ENCODE measurements at regions not wholly inside any gene's neighbourhood (a gene's known extent, or its start where the extent isn't known, plus 50 kb on each side); places are given as distances from the start of the nearest gene placed in this dataset.

- no peak for DNase-seq
Observed at GRCh38 chr19:31957711-31958110, 387.7 kb upstream of the ZNF507 start.

- no peak for DNase-seq
Observed at GRCh38 chr19:31959527-31960018, 385.8 kb upstream of the ZNF507 start.

GRCh38 chr19:31960474-31960873 is 384.9 kb upstream of the ZNF507 start:
- DNase-seq: no peak

- DNase-seq: no peak
Observed at GRCh38 chr19:31961191-31961590, 384.2 kb upstream of the ZNF507 start.

- no peak for DNase-seq
Observed at GRCh38 chr19:31961667-31962066, 383.7 kb upstream of the ZNF507 start.

- DNase-seq: no peak
Observed at GRCh38 chr19:31962561-31962996, 382.8 kb upstream of the ZNF507 start.

- no peak for DNase-seq
Observed at GRCh38 chr19:31963746-31964145, 381.7 kb upstream of the ZNF507 start.

- no peak for DNase-seq
Observed at GRCh38 chr19:31969016-31969415, 376.4 kb upstream of the ZNF507 start.

- no peak for DNase-seq
Observed at GRCh38 chr19:31970027-31970461, 375.4 kb upstream of the ZNF507 start.

GRCh38 chr19:31974290-31974689 is 371.1 kb upstream of the ZNF507 start:
- DNase-seq: no peak

GRCh38 chr19:31974941-31975340 is 370.5 kb upstream of the ZNF507 start:
- DNase-seq: no peak

GRCh38 chr19:31975461-31975860 is 369.9 kb upstream of the ZNF507 start:
- DNase-seq: no peak

- DNase-seq: no peak
Observed at GRCh38 chr19:31976775-31977536, 368.5 kb upstream of the ZNF507 start.

GRCh38 chr19:31979362-31979761 is 366.0 kb upstream of the ZNF507 start:
- DNase-seq: no peak

- DNase-seq: no peak
Observed at GRCh38 chr19:31979949-31980670, 365.3 kb upstream of the ZNF507 start.

- DNase-seq: no peak
Observed at GRCh38 chr19:31980796-31981195, 364.6 kb upstream of the ZNF507 start.

GRCh38 chr19:31981545-31981944 is 363.9 kb upstream of the ZNF507 start:
- no peak for DNase-seq

GRCh38 chr19:31983647-31984046 is 361.8 kb upstream of the ZNF507 start:
- no peak for DNase-seq

- no peak for DNase-seq
Observed at GRCh38 chr19:31985001-31985605, 360.3 kb upstream of the ZNF507 start.

- DNase-seq: no peak
Observed at GRCh38 chr19:31986951-31987350, 358.5 kb upstream of the ZNF507 start.

GRCh38 chr19:31988256-31988655 is 357.2 kb upstream of the ZNF507 start:
- DNase-seq: no peak

GRCh38 chr19:31991984-31992655 is 353.3 kb upstream of the ZNF507 start:
- DNase-seq: no peak

- DNase-seq: no peak
Observed at GRCh38 chr19:31992750-31993149, 352.7 kb upstream of the ZNF507 start.

Measured in retina (tissue), 1 donor.